ENCODE measurements at regions not wholly inside any gene's neighbourhood (a gene's known extent, or its start where the extent isn't known, plus 50 kb on each side); places are given as distances from the start of the nearest gene placed in this dataset.

DNA sequence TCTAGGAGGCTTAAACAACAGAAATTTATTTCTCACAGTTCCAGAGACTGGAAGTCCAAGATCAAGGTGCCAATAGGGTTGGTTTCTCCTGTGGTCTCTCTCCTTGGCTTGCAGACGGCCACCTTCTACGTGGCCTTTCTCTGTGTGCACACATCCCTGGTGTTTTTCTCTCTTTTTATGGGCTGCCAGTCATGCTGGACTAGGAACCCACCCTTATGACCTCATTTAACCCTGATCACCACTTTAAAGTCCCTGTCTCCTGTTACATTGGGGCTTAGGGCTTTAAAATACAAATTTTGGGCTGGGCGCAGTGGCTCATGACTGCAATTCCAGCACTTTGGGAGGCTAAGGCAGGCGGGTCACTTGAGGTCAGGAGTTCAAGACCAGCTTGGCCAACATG, 157.1 kb downstream of the TLE1 start:
- TF ChIP-seq, protein P1, sequence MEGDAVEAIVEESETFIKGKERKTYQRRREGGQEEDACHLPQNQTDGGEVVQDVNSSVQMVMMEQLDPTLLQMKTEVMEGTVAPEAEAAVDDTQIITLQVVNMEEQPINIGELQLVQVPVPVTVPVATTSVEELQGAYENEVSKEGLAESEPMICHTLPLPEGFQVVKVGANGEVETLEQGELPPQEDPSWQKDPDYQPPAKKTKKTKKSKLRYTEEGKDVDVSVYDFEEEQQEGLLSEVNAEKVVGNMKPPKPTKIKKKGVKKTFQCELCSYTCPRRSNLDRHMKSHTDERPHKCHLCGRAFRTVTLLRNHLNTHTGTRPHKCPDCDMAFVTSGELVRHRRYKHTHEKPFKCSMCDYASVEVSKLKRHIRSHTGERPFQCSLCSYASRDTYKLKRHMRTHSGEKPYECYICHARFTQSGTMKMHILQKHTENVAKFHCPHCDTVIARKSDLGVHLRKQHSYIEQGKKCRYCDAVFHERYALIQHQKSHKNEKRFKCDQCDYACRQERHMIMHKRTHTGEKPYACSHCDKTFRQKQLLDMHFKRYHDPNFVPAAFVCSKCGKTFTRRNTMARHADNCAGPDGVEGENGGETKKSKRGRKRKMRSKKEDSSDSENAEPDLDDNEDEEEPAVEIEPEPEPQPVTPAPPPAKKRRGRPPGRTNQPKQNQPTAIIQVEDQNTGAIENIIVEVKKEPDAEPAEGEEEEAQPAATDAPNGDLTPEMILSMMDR (IDR thresholded peaks at IDR 0.05; ENCODE audit: unreplicated experiment) = no peak
- H3K36me3 Mint-ChIP-seq (ENCODE audit: insufficient read depth, unreplicated experiment) = no peaks in the 10 kb centered on the region
- DNase-seq = no peak
- H3K9me3 Mint-ChIP-seq (ENCODE audit: low read depth, unreplicated experiment) = no peaks in the 10 kb centered on the region
- BruUV-seq (replicated peaks) = no TSS peak
- H3K27me3 Mint-ChIP-seq (ENCODE audit: unreplicated experiment) = no peaks in the 10 kb centered on the region
- H3K4me1 Mint-ChIP-seq (ENCODE audit: low read depth, unreplicated experiment) = peaks cover 17% of the 10 kb centered on the region
- intact Hi-C loops (cut with micrococcal nuclease; ENCODE audit: unreplicated experiment) = no loop called here
- no peak overlapping the region for H3K4me3 Mint-ChIP-seq (ENCODE audit: low read depth, unreplicated experiment)
- CTCF ChIA-PET = no interaction called here
- H3K27ac Mint-ChIP-seq (ENCODE audit: unreplicated experiment) = no peak overlapping the region

DNA sequence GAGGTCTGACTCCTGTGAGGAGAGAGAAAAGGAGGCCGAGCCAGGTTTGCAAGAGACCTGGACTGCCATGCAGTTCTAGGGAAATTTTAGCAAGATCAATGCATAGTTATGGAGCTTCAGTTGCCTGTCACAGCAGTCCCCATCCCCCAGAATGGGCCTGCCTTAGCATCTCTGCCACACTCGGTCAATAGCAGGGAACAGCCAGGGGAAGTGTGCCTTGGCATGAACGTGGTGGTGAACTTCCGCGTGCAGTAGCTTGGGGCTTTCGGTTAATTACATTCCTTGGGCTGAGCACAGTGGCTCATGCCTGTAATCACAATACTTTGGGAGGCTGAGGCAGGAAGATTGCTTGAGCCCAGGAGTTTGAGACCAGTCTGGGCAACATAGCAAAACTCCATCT, 157.8 kb downstream of the TLE1 start:
- TF ChIP-seq, protein P1 (IDR thresholded peaks at IDR 0.05; ENCODE audit: unreplicated experiment) = no peak
- no peaks in the 10 kb centered on the region for H3K27me3 Mint-ChIP-seq (ENCODE audit: unreplicated experiment)
- H3K4me3 Mint-ChIP-seq (ENCODE audit: low read depth, unreplicated experiment) = no peak overlapping the region
- no peaks in the 10 kb centered on the region for H3K36me3 Mint-ChIP-seq (ENCODE audit: insufficient read depth, unreplicated experiment)
- BruUV-seq (replicated peaks) = no TSS peak
- no peak for DNase-seq
- intact Hi-C loops (cut with micrococcal nuclease; ENCODE audit: unreplicated experiment) = no loop called here
- CTCF ChIA-PET = no interaction called here
- H3K4me1 Mint-ChIP-seq (ENCODE audit: low read depth, unreplicated experiment) = peaks cover 17% of the 10 kb centered on the region
- H3K27ac Mint-ChIP-seq (ENCODE audit: unreplicated experiment) = no peak overlapping the region
- no peaks in the 10 kb centered on the region for H3K9me3 Mint-ChIP-seq (ENCODE audit: low read depth, unreplicated experiment)

DNA sequence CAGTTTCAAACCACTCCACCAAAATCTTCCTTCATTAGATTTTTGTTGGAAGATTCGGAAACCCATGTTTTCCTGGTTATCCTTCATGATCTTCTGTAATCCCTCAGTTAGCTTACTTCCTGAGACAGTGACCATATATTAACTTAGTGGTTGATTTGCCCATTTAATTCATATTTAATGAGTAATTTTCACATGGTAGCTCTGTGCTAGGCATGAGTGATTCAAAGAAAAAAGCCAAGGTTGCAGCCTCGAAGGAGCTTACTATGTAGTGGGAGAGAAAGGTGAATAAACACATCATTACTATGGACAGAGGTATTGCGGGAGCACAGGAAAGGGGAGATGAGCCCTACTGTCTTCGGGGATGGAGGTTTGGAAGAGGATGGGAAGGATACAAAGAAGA, 158.5 kb downstream of the TLE1 start:
- TF ChIP-seq, protein P1 (IDR thresholded peaks at IDR 0.05; ENCODE audit: unreplicated experiment) = no peak
- Mint-ChIP-seq H3K4me3 (ENCODE audit: low read depth, unreplicated experiment) (no peak overlapping the region), H3K27ac (ENCODE audit: unreplicated experiment) (no peak overlapping the region), H3K4me1 (ENCODE audit: low read depth, unreplicated experiment) (peaks cover 17% of the 10 kb centered on the region), H3K27me3 (ENCODE audit: unreplicated experiment) (no peaks in the 10 kb centered on the region), H3K36me3 (ENCODE audit: insufficient read depth, unreplicated experiment) (no peaks in the 10 kb centered on the region), H3K9me3 (ENCODE audit: low read depth, unreplicated experiment) (no peaks in the 10 kb centered on the region)
- intact Hi-C loops (cut with micrococcal nuclease; ENCODE audit: unreplicated experiment) = no loop called here
- CTCF ChIA-PET = no interaction called here
- no TSS peak for BruUV-seq (replicated peaks)
- no peak for DNase-seq

DNA sequence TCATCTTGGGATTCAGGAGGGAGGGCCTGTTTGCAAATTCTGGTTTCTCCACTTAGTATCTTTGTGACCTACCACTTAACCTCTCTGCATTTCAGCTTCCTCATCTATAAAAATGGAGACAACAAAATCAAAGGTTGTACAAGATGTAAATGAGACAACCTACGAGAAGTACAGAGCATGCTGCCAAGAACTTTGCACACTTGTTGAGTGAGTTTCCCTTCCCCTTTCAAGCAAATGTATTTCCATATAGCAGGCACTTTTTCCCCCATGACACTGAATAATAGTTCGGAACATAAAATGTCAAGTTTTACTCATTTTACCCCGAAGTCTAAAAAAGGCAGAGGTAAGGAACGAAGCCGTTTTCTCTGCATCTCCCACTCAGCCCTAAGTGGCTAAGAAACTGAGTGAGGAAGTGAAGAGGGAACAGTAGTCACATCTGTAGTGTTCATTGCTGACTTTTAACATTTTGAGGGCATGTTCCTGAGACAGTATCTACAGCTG, 159.0 kb downstream of the TLE1 start:
- Mint-ChIP-seq H3K36me3 (ENCODE audit: insufficient read depth, unreplicated experiment) (no peaks in the 10 kb centered on the region), H3K4me1 (ENCODE audit: low read depth, unreplicated experiment) (peaks cover 17% of the 10 kb centered on the region), H3K27ac (ENCODE audit: unreplicated experiment) (no peak overlapping the region), H3K9me3 (ENCODE audit: low read depth, unreplicated experiment) (no peaks in the 10 kb centered on the region), H3K27me3 (ENCODE audit: unreplicated experiment) (no peaks in the 10 kb centered on the region), H3K4me3 (ENCODE audit: low read depth, unreplicated experiment) (no peak overlapping the region)
- no peak for DNase-seq
- CTCF ChIA-PET = no interaction called here
- TF ChIP-seq, protein P1 (IDR thresholded peaks at IDR 0.05; ENCODE audit: unreplicated experiment) = no peak
- no TSS peak for BruUV-seq (replicated peaks)
- intact Hi-C loops (cut with micrococcal nuclease; ENCODE audit: unreplicated experiment) = no loop called here
